Thyroid gland (tissue), 4 donors: ENCODE measurements at regions not wholly inside any gene's neighbourhood (a gene's known extent, or its start where the extent isn't known, plus 50 kb on each side); places are given as distances from the start of the nearest gene placed in this dataset.

Source experiments
- CTCF ChIP-seq, 6 experiments: fragments of 200-600 bp in 3 of 6; fragments of 450-650 bp in 3 of 6; sonication (generic) in 3 of 6; IDR thresholded peaks; one replicate each; pipeline ENCODE4 v1.5.1; 2016 to 2019; ENCODE audit warnings: antibody characterized with exemption in 6 of 6, mild to moderate bottlenecking in 2 of 6, inconsistent platforms in 1 of 6, moderate library complexity in 1 of 6
- POLR2A ChIP-seq, 2 donors: fragments of 450-650 bp; IDR thresholded peaks; one replicate each; pipeline ENCODE4 v1.6.1; 2017; ENCODE audit warnings: antibody characterized with exemption in 2 of 2, mild to moderate bottlenecking in 2 of 2, moderate library complexity in 1 of 2

GRCh38 chr15:94844538-94845389, 613.4 kb downstream of the MCTP2 start:
- no peak for TF ChIP-seq CTCF (IDR thresholded peaks at IDR 0.05)
- TF ChIP-seq POLR2A (IDR thresholded peaks at IDR 0.05): no peak
